GM18870 (cell line): ENCODE measurements at regions not wholly inside any gene's neighbourhood (a gene's known extent, or its start where the extent isn't known, plus 50 kb on each side); places are given as distances from the start of the nearest gene placed in this dataset.

Source experiments
- ATAC-seq: cut with Tn5 transposase; IDR thresholded peaks from one replicate; pipeline ENCODE4 v1.9.1; 2021; ENCODE audit warnings: moderate library complexity; ENCODE audit not compliant: unreplicated experiment

- ATAC-seq: no peak
Measured at GRCh38 chr13:38602266-38602665, 84.6 kb upstream of the FREM2 start.

GRCh38 chr13:38606699-38607535, 80.0 kb upstream of the FREM2 start:
- no peak for ATAC-seq

GRCh38 chr13:38617936-38618335, 68.9 kb upstream of the FREM2 start:
- no peak for ATAC-seq

- ATAC-seq: no peak
Measured at GRCh38 chr13:38618336-38618735, 68.5 kb upstream of the FREM2 start.

- ATAC-seq: no peak
Measured at GRCh38 chr13:38618881-38619280, 68.0 kb upstream of the FREM2 start.

- no peak for ATAC-seq
Measured at GRCh38 chr13:38620876-38621275, 66.0 kb upstream of the FREM2 start.

- no peak for ATAC-seq
Measured at GRCh38 chr13:38624822-38625221, 62.1 kb upstream of the FREM2 start.

GRCh38 chr13:38628554-38628953, 58.3 kb upstream of the FREM2 start:
- no peak for ATAC-seq

- ATAC-seq: no peak
Measured at GRCh38 chr13:38630780-38631179, 56.1 kb upstream of the FREM2 start.

- no peak for ATAC-seq
Measured at GRCh38 chr13:38635030-38635429, 51.8 kb upstream of the FREM2 start.

- no peak for ATAC-seq
Measured at GRCh38 chr13:38636073-38636472, 50.8 kb upstream of the FREM2 start.

- ATAC-seq: no peak
Measured at GRCh38 chr13:38636761-38637160, 50.1 kb upstream of the FREM2 start.
